ENCODE measurements at regions not wholly inside any gene's neighbourhood (a gene's known extent, or its start where the extent isn't known, plus 50 kb on each side); places are given as distances from the start of the nearest gene placed in this dataset.

- no peak for TF ChIP-seq TFDP1 (CRISPR knock-in tag; IDR thresholded peaks at IDR 0.05; ENCODE audit: borderline replicate concordance)
- no peak for TF ChIP-seq ZNF33A (CRISPR knock-in tag; IDR thresholded peaks at IDR 0.05; ENCODE audit: borderline replicate concordance)
- TF ChIP-seq MTERF4 (CRISPR knock-in tag; IDR thresholded peaks at IDR 0.05) = no peak
- TF ChIP-seq CBX2 (IDR thresholded peaks at IDR 0.05; ENCODE audit: low read depth, low read length) = no peak
- TF ChIP-seq CBX2 (CRISPR knock-in tag; IDR thresholded peaks at IDR 0.05; ENCODE audit: low read depth) = no peak
- TF ChIP-seq KLF12 (CRISPR knock-in tag; IDR thresholded peaks at IDR 0.05; ENCODE audit: borderline replicate concordance) = no peak
- no peak for TF ChIP-seq TBX2 (CRISPR knock-in tag; IDR thresholded peaks at IDR 0.05; ENCODE audit: borderline replicate concordance)
- TF ChIP-seq HOXA3 (CRISPR knock-in tag; IDR thresholded peaks at IDR 0.05) = no peak
- TF ChIP-seq NBN (conservative IDR thresholded peaks at IDR 0.05) = no peak
- no peak for TF ChIP-seq ZNF709 (CRISPR knock-in tag; IDR thresholded peaks at IDR 0.05)
- no peak for TF ChIP-seq GRHL1 (CRISPR knock-in tag; conservative IDR thresholded peaks at IDR 0.05)
- no peak for TF ChIP-seq ZNF710 (CRISPR knock-in tag; IDR thresholded peaks at IDR 0.05; ENCODE audit: borderline replicate concordance)
- no peak for TF ChIP-seq SNAPC5 (CRISPR knock-in tag; IDR thresholded peaks at IDR 0.05; ENCODE audit: borderline replicate concordance)
- no peak for TF ChIP-seq TARDBP (CRISPR knock-in tag; IDR thresholded peaks at IDR 0.05)
Measured at GRCh38 chr15:46518381-46518780, 883.6 kb downstream of the SQOR start (continued).
